CD4-positive, CD25-positive, alpha-beta regulatory T cell (primary cell): ENCODE measurements at regions not wholly inside any gene's neighbourhood (a gene's known extent, or its start where the extent isn't known, plus 50 kb on each side); places are given as distances from the start of the nearest gene placed in this dataset.

Source experiments
- ATAC-seq, 2 donors: fragments of 150-1000 bp; cut with Tn5 transposase; one replicate each; pipeline ENCODE4 v1.10.0; 2021; ENCODE audit warnings: low read depth in 2 of 2, moderate number of reproducible peaks in 2 of 2, moderate library complexity in 1 of 2
- DNase-seq, 3 donors: peaks; one replicate each; pipeline versions ENCODE4 v3.0.0 to v3.0.0-alpha.2; 2012 to 2022; ENCODE audit warnings: mixed read lengths in 1 of 3
- H3K27ac ChIP-seq: one replicate; pipeline ENCODE4 v1.7.0; 2013; ENCODE audit warnings: mild to moderate bottlenecking, low read length; ENCODE audit not compliant: insufficient read depth, poor library complexity, severe bottlenecking
- H3K27me3 ChIP-seq: one replicate; pipeline ENCODE4 v1.7.0; 2013; ENCODE audit warnings: low read length; ENCODE audit not compliant: control insufficient read depth, insufficient read depth
- H3K36me3 ChIP-seq: one replicate; pipeline ENCODE4 v1.7.0; 2013; ENCODE audit warnings: mild to moderate bottlenecking, low read length, moderate library complexity; ENCODE audit not compliant: control insufficient read depth, insufficient read depth
- H3K4me1 ChIP-seq: 2 replicates; pipeline ENCODE4 v1.7.0; 2013; ENCODE audit warnings: mild to moderate bottlenecking, low read length; ENCODE audit not compliant: insufficient read depth, control insufficient read depth, poor library complexity, severe bottlenecking
- H3K4me3 ChIP-seq: one replicate; pipeline ENCODE4 v1.7.0; 2013; ENCODE audit warnings: low read depth, mild to moderate bottlenecking, low read length, moderate library complexity
- H3K9me3 ChIP-seq, 2 experiments: 1 replicate in 1 of 2; 2 replicates in 1 of 2; pipeline ENCODE4 v1.7.0; 2013; ENCODE audit warnings: low read length in 2 of 2, mild to moderate bottlenecking in 1 of 2, moderate library complexity in 1 of 2; ENCODE audit not compliant: control insufficient read depth in 2 of 2
- H3K27ac Mint-ChIP-seq, 3 donors: one replicate each; pipeline ENCODE4 v1.8.0; 2020 to 2022; ENCODE audit warnings: mild to moderate bottlenecking in 3 of 3, mixed read lengths in 3 of 3, moderate library complexity in 2 of 3
- H3K27me3 Mint-ChIP-seq: one replicate; pipeline ENCODE4 v1.8.0; 2022; ENCODE audit warnings: mild to moderate bottlenecking, mixed read lengths
- H3K36me3 Mint-ChIP-seq: one replicate; pipeline ENCODE4 v1.8.0; 2020; ENCODE audit warnings: mixed read lengths
- H3K4me1 Mint-ChIP-seq, 4 donors: one replicate each; pipeline ENCODE4 v1.8.0; 2020 to 2022; ENCODE audit warnings: mixed read lengths in 4 of 4, mild to moderate bottlenecking in 1 of 4
- H3K4me3 Mint-ChIP-seq, 4 donors: one replicate each; pipeline ENCODE4 v1.8.0; 2020 to 2022; ENCODE audit warnings: mild to moderate bottlenecking in 4 of 4, mixed read lengths in 4 of 4, moderate library complexity in 3 of 4
- H3K9me3 Mint-ChIP-seq, 7 donors: one replicate each; pipeline ENCODE4 v1.8.0; 2020 to 2022; ENCODE audit warnings: mixed read lengths in 7 of 7, mild to moderate bottlenecking in 3 of 7, moderate library complexity in 2 of 7

- ATAC-seq (no peak), DNase-seq (no peak)
- Mint-ChIP-seq H3K27me3 (peaks cover 10% of the 10 kb centered on the region), H3K36me3 (no peaks in the 10 kb centered on the region), H3K4me3 (no peak overlapping the region), H3K9me3 (peaks cover 0 to 5% (median 0%) of the 10 kb centered on the region in 7 donors), H3K27ac (no peak overlapping the region), H3K4me1 (no peaks in the 10 kb centered on the region)
- no peak overlapping the region for H3K27ac ChIP-seq
- H3K9me3 ChIP-seq = no peaks in the 10 kb centered on the region
- no peaks in the 10 kb centered on the region for H3K36me3 ChIP-seq
- no peaks in the 10 kb centered on the region for H3K27me3 ChIP-seq
- H3K4me1 ChIP-seq = no peaks in the 10 kb centered on the region
- H3K4me3 ChIP-seq = no peak overlapping the region
Measured at GRCh38 chr18:2096551-2096950, 474.8 kb downstream of the METTL4 start.

GRCh38 chr18:2100694-2101213 lies 470.6 kb downstream of the METTL4 start:
- H3K4me1 ChIP-seq = no peaks in the 10 kb centered on the region
- H3K9me3 ChIP-seq = no peaks in the 10 kb centered on the region
- H3K27ac ChIP-seq = no peak overlapping the region
- ATAC-seq (no peak), DNase-seq (no peak)
- H3K27ac Mint-ChIP-seq = peak overlapping the region in 1 of 3 donors; percentile 40
- H3K4me3 ChIP-seq = no peak overlapping the region
- peaks cover 0 to 5% (median 0%) of the 10 kb centered on the region in 7 donors for H3K9me3 Mint-ChIP-seq
- H3K4me3 Mint-ChIP-seq = no peak overlapping the region
- no peaks in the 10 kb centered on the region for H3K36me3 Mint-ChIP-seq
- no peaks in the 10 kb centered on the region for H3K4me1 Mint-ChIP-seq
- H3K27me3 ChIP-seq = no peaks in the 10 kb centered on the region
- no peaks in the 10 kb centered on the region for H3K36me3 ChIP-seq
- H3K27me3 Mint-ChIP-seq = peaks cover 15% of the 10 kb centered on the region

GRCh38 chr18:2102022-2102421 lies 469.3 kb downstream of the METTL4 start:
- H3K4me1 Mint-ChIP-seq = no peaks in the 10 kb centered on the region
- H3K4me3 Mint-ChIP-seq = no peak overlapping the region
- H3K27ac Mint-ChIP-seq = no peak overlapping the region
- DNase-seq (no peak), ATAC-seq (no peak)
- Histone ChIP-seq H3K9me3 (no peaks in the 10 kb centered on the region), H3K27me3 (no peaks in the 10 kb centered on the region), H3K4me3 (no peak overlapping the region), H3K36me3 (no peaks in the 10 kb centered on the region), H3K4me1 (no peaks in the 10 kb centered on the region), H3K27ac (no peak overlapping the region)
- peaks cover 8% of the 10 kb centered on the region for H3K27me3 Mint-ChIP-seq
- peaks cover 0 to 5% (median 0%) of the 10 kb centered on the region in 7 donors for H3K9me3 Mint-ChIP-seq
- no peaks in the 10 kb centered on the region for H3K36me3 Mint-ChIP-seq

DNA sequence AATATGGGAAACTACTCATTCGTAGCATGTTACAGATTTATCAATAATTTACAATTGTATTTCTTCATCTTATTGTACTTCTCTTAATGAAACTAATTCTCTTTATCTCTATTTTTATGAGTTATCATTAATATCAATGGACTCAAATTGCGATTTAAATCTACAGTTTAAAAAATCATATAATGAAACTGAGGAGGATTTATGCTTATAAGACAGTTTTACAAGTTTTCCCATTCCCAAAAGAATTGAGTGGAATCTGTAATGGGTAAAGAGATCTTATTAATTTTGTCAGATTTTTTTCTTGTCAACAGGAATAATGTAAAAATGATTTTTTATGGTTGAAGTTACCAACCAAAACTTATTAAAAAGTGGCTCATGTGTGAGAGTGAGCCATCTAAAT lies 468.0 kb downstream of the METTL4 start:
- ATAC-seq (no peak), DNase-seq (no peak)
- no peak overlapping the region for H3K4me3 Mint-ChIP-seq
- H3K36me3 Mint-ChIP-seq = no peaks in the 10 kb centered on the region
- Histone ChIP-seq H3K4me1 (no peaks in the 10 kb centered on the region), H3K27me3 (no peaks in the 10 kb centered on the region), H3K36me3 (no peaks in the 10 kb centered on the region), H3K27ac (no peak overlapping the region), H3K9me3 (no peaks in the 10 kb centered on the region), H3K4me3 (no peak overlapping the region)
- H3K9me3 Mint-ChIP-seq = peaks cover 0 to 5% (median 0%) of the 10 kb centered on the region in 7 donors
- H3K27ac Mint-ChIP-seq = no peak overlapping the region
- H3K27me3 Mint-ChIP-seq = peaks cover 8% of the 10 kb centered on the region
- no peaks in the 10 kb centered on the region for H3K4me1 Mint-ChIP-seq

GRCh38 chr18:2104620-2105462 lies 466.5 kb downstream of the METTL4 start:
- Mint-ChIP-seq H3K9me3 (peaks cover 0 to 5% (median 0%) of the 10 kb centered on the region in 7 donors), H3K4me1 (no peaks in the 10 kb centered on the region), H3K27ac (peak overlapping the region in 1 of 3 donors; percentile 50), H3K27me3 (peaks cover 8% of the 10 kb centered on the region), H3K4me3 (no peak overlapping the region), H3K36me3 (no peaks in the 10 kb centered on the region)
- Histone ChIP-seq H3K27me3 (no peaks in the 10 kb centered on the region), H3K9me3 (no peaks in the 10 kb centered on the region), H3K36me3 (no peaks in the 10 kb centered on the region), H3K4me3 (no peak overlapping the region), H3K27ac (no peak overlapping the region), H3K4me1 (no peaks in the 10 kb centered on the region)
- peak; percentile 3 to 40 (median 24) for DNase-seq
- peak; percentile 50 for ATAC-seq

DNA sequence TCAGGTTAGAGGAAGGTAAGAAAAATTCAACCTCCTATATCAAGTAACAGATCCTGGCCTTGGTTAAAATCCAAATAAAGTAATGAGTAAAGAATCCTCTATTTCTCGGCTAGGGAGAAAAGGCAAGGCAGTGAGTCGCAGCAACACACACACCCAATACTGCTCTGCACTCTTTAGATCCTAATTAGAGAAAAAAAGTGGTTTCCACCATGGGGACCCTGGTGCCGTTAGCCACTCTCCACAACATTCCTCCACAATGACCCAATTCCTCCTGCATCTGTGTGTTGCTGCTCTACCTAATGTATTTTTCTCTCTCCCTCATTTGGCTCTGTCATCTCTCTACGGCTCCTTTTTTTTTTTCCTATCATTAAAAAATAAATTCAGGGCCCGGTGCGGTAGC lies 462.7 kb downstream of the METTL4 start:
- no peak overlapping the region for H3K27ac Mint-ChIP-seq
- H3K4me3 ChIP-seq = no peak overlapping the region
- no peaks in the 10 kb centered on the region for H3K9me3 Mint-ChIP-seq
- H3K36me3 ChIP-seq = no peaks in the 10 kb centered on the region
- ATAC-seq (no peak), DNase-seq (no peak)
- peaks cover 0 to 4% (median 0%) of the 10 kb centered on the region in 4 donors for H3K4me1 Mint-ChIP-seq
- H3K4me3 Mint-ChIP-seq = no peak overlapping the region
- no peaks in the 10 kb centered on the region for H3K4me1 ChIP-seq
- no peaks in the 10 kb centered on the region for H3K36me3 Mint-ChIP-seq
- no peaks in the 10 kb centered on the region for H3K9me3 ChIP-seq
- no peak overlapping the region for H3K27ac ChIP-seq
- peaks cover 14% of the 10 kb centered on the region for H3K27me3 Mint-ChIP-seq
- H3K27me3 ChIP-seq = peaks cover 5% of the 10 kb centered on the region

GRCh38 chr18:2111456-2111855 lies 459.8 kb downstream of the METTL4 start:
- H3K27me3 Mint-ChIP-seq = peaks cover 6% of the 10 kb centered on the region
- H3K27me3 ChIP-seq = peaks cover 10% of the 10 kb centered on the region
- H3K9me3 Mint-ChIP-seq = no peaks in the 10 kb centered on the region

More at GRCh38 chr18:2111456-2111855, 459.8 kb downstream of the METTL4 start:
- Histone ChIP-seq H3K4me3 (no peak overlapping the region), H3K36me3 (no peaks in the 10 kb centered on the region), H3K27ac (no peak overlapping the region), H3K4me1 (no peaks in the 10 kb centered on the region), H3K9me3 (no peaks in the 10 kb centered on the region)
- Mint-ChIP-seq H3K27ac (no peak overlapping the region), H3K4me1 (peaks cover 0 to 4% (median 0%) of the 10 kb centered on the region in 4 donors), H3K36me3 (no peaks in the 10 kb centered on the region), H3K4me3 (no peak overlapping the region)
- ATAC-seq = no peak
- DNase-seq = no peak
